ENCODE measurements at regions not wholly inside any gene's neighbourhood (a gene's known extent, or its start where the extent isn't known, plus 50 kb on each side); places are given as distances from the start of the nearest gene placed in this dataset.

DNA sequence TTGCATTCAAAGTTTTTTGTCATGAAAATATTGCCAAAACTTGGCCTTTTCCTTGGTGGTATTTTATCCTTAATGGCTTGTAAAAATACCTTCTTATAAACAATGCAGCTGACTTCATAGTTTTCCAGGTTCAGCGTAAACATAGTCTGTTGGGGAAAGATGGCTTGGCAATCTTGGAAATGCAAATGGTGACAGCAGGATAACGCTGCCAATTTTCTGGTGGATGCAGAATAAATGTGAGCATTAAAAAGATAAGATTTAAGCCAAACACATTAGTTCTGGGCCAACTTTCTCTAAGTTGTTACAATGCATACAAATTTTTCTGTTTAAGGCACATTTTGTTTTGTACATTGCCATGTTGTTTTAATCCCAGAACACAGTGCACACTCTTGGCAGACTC is 147.0 kb upstream of the POU1F1 start:
- BruUV-seq (replicated peaks) = no TSS peak
- intact Hi-C loops (cut with micrococcal nuclease; ENCODE audit: unreplicated experiment) = no loop called here
- H3K9me3 ChIP-seq (ENCODE audit: low read length) = no peaks in the 10 kb centered on the region
- no peaks in the 10 kb centered on the region for H4K20me1 ChIP-seq (ENCODE audit: insufficient read depth, low read length)
- H3K4me2 ChIP-seq (ENCODE audit: low read depth, low read length) = no peak overlapping the region
- no peak overlapping the region for H3K4me3 ChIP-seq (replicated peaks in 1 of 3; ENCODE audit: insufficient read depth in 1 of 3, low read depth in 2 of 3, low read length in 3 of 3)
- in situ Hi-C loops (cut with HindIII; ENCODE audit: extremely low pct_ligation_motif_present, low pct_unique_long_range_greater_than_20kb) = no loop called here
- H3K36me3 ChIP-seq (replicated peaks in 1 of 2; ENCODE audit: control insufficient read depth in 1 of 2, insufficient read depth in 2 of 2, low read length in 2 of 2) = no peaks in the 10 kb centered on the region
- ChIA-PET POLR2A (no interaction called here), CTCF (ENCODE audit: low intra/inter-chr PET ratio, low total read pairs) (no interaction called here)
- H3K27ac ChIP-seq (ENCODE audit: extremely low read length, insufficient read depth, low read length) = no peak overlapping the region
- no peaks in the 10 kb centered on the region for H3K4me1 ChIP-seq (ENCODE audit: insufficient read depth, low read length)
- no peaks in the 10 kb centered on the region for H3K79me2 ChIP-seq (ENCODE audit: insufficient read depth, low read length)
- no peak overlapping the region for H2AFZ ChIP-seq (ENCODE audit: low read length)
- H3K27me3 ChIP-seq (ENCODE audit: control insufficient read depth in 1 of 2, insufficient read depth in 2 of 2, low read length in 2 of 2) = no peaks in the 10 kb centered on the region
- no peak overlapping the region for H3K9ac ChIP-seq (ENCODE audit: insufficient read depth, low read depth, low read length)
- ATAC-seq (no peak), FAIRE-seq (no peak), DNase-seq (ENCODE audit: low spot score) (no peak)
- WGBS (ENCODE audit: low lambda C conversion rate) = 48% methylated on average over 2 of the region's 2 CpGs
- TF ChIP-seq ZIK1 (CRISPR knock-in tag; IDR thresholded peaks at IDR 0.05; ENCODE audit: borderline replicate concordance, low read depth) (no peak), SATB2 (CRISPR knock-in tag; IDR thresholded peaks at IDR 0.05) (no peak), ZNF224 (CRISPR knock-in tag; IDR thresholded peaks at IDR 0.05) (no peak), NCOA1 (CRISPR knock-in tag; IDR thresholded peaks at IDR 0.05) (no peak), KLF11 (CRISPR knock-in tag; IDR thresholded peaks at IDR 0.05) (no peak), RBAK (CRISPR knock-in tag; IDR thresholded peaks at IDR 0.05) (no peak), RARG (CRISPR knock-in tag; IDR thresholded peaks at IDR 0.05; ENCODE audit: low read depth) (no peak), MATR3 (CRISPR knock-in tag; IDR thresholded peaks at IDR 0.05) (no peak), CBX5 (CRISPR knock-in tag; IDR thresholded peaks at IDR 0.05; ENCODE audit: borderline replicate concordance) (no peak), GATAD2A (CRISPR knock-in tag; IDR thresholded peaks at IDR 0.05) (no peak), JUN (CRISPR knock-in tag; IDR thresholded peaks at IDR 0.05) (no peak), NPAS2 (CRISPR knock-in tag; IDR thresholded peaks at IDR 0.05; ENCODE audit: borderline replicate concordance) (no peak), KDM5B (CRISPR knock-in tag; IDR thresholded peaks at IDR 0.05; ENCODE audit: borderline replicate concordance) (no peak)
- TF ChIP-seq, protein P1, sequence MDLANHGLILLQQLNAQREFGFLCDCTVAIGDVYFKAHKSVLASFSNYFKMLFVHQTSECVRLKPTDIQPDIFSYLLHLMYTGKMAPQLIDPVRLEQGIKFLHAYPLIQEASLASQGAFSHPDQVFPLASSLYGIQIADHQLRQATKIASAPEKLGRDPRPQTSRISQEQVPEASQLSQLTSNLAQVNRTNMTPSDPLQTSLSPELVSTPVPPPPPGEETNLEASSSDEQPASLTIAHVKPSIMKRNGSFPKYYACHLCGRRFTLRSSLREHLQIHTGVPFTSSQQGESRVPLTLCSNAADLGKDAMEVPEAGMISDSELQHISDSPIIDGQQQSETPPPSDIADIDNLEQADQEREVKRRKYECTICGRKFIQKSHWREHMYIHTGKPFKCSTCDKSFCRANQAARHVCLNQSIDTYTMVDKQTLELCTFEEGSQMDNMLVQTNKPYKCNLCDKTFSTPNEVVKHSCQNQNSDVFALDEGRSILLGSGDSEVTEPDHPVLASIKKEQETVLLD (CRISPR knock-in tag; IDR thresholded peaks at IDR 0.05; ENCODE audit: low read depth) = no peak

Data from HepG2 (cell line).